Chondrocyte (in vitro differentiated cells): ENCODE measurements at regions not wholly inside any gene's neighbourhood (a gene's known extent, or its start where the extent isn't known, plus 50 kb on each side); places are given as distances from the start of the nearest gene placed in this dataset.

Experiments used
- DNase-seq: peaks from one replicate; pipeline ENCODE4 v3.0.0; 2021; ENCODE audit warnings: mixed read lengths, low spot score
- H3K27ac Mint-ChIP-seq: one replicate; pipeline ENCODE4 v1.8.0; 2021; ENCODE audit warnings: mild to moderate bottlenecking, moderate library complexity, mixed read lengths; ENCODE audit not compliant: unreplicated experiment
- H3K27me3 Mint-ChIP-seq: 2 replicates; pipeline ENCODE4 v1.8.0; 2021; ENCODE audit warnings: low read depth, mixed read lengths
- H3K36me3 Mint-ChIP-seq: 2 replicates; pipeline ENCODE4 v1.8.0; 2021; ENCODE audit warnings: low read depth, mixed read lengths
- H3K4me1 Mint-ChIP-seq: 2 replicates; pipeline ENCODE4 v1.8.0; 2021; ENCODE audit warnings: low read depth, mild to moderate bottlenecking, mixed read lengths
- H3K4me3 Mint-ChIP-seq: one replicate; pipeline ENCODE4 v1.8.0; 2021; ENCODE audit warnings: mild to moderate bottlenecking, moderate library complexity, mixed read lengths; ENCODE audit not compliant: unreplicated experiment
- H3K9me3 Mint-ChIP-seq: 2 replicates; pipeline ENCODE4 v1.8.0; 2021; ENCODE audit warnings: low read depth, mixed read lengths
- CTCF ChIP-seq: fragments of 200-600 bp; sonication (generic); IDR thresholded peaks from 2 replicates; pipeline ENCODE4 v1.5.0; 2021; ENCODE audit warnings: antibody characterized with exemption, mild to moderate bottlenecking, moderate library complexity

- H3K4me3 Mint-ChIP-seq = no peak overlapping the region
- H3K36me3 Mint-ChIP-seq = no peaks in the 10 kb centered on the region
- H3K9me3 Mint-ChIP-seq = peaks cover 38% of the 10 kb centered on the region
- H3K27ac Mint-ChIP-seq = no peak overlapping the region
- DNase-seq = no peak
- TF ChIP-seq CTCF = no peak
- H3K4me1 Mint-ChIP-seq = no peaks in the 10 kb centered on the region
- no peaks in the 10 kb centered on the region for H3K27me3 Mint-ChIP-seq
These were observed 639.0 kb downstream of the EDEM1 start for GRCh38 chr3:5826467-5826866.

GRCh38 chr3:5828251-5828650, 640.7 kb downstream of the EDEM1 start:
- Mint-ChIP-seq H3K27ac (no peak overlapping the region), H3K4me3 (no peak overlapping the region), H3K36me3 (no peaks in the 10 kb centered on the region), H3K4me1 (no peaks in the 10 kb centered on the region), H3K27me3 (no peaks in the 10 kb centered on the region), H3K9me3 (peaks cover 49% of the 10 kb centered on the region)
- TF ChIP-seq CTCF = no peak
- no peak for DNase-seq

- no peak for DNase-seq
- Mint-ChIP-seq H3K36me3 (no peaks in the 10 kb centered on the region), H3K4me1 (no peaks in the 10 kb centered on the region), H3K27me3 (no peaks in the 10 kb centered on the region), H3K4me3 (no peak overlapping the region), H3K9me3 (peaks cover 27% of the 10 kb centered on the region), H3K27ac (no peak overlapping the region)
- TF ChIP-seq CTCF = no peak
These were observed 652.5 kb downstream of the EDEM1 start for GRCh38 chr3:5840056-5840455.

GRCh38 chr3:5841599-5841998, 654.1 kb downstream of the EDEM1 start:
- Mint-ChIP-seq H3K36me3 (no peaks in the 10 kb centered on the region), H3K27ac (no peak overlapping the region), H3K9me3 (peaks cover 20% of the 10 kb centered on the region), H3K4me3 (no peak overlapping the region), H3K27me3 (no peaks in the 10 kb centered on the region), H3K4me1 (no peaks in the 10 kb centered on the region)
- DNase-seq = no peak
- no peak for TF ChIP-seq CTCF

- no peak for DNase-seq
- Mint-ChIP-seq H3K9me3 (peaks cover 17% of the 10 kb centered on the region), H3K4me3 (no peak overlapping the region)
These were observed 658.8 kb downstream of the EDEM1 start for GRCh38 chr3:5846261-5846660.

More at GRCh38 chr3:5846261-5846660, 658.8 kb downstream of the EDEM1 start:
- no peaks in the 10 kb centered on the region for H3K36me3 Mint-ChIP-seq
- no peaks in the 10 kb centered on the region for H3K27me3 Mint-ChIP-seq
- no peak overlapping the region for H3K27ac Mint-ChIP-seq
- no peak for TF ChIP-seq CTCF
- H3K4me1 Mint-ChIP-seq = no peaks in the 10 kb centered on the region
